DMS153 (cell line): ENCODE measurements at regions not wholly inside any gene's neighbourhood (a gene's known extent, or its start where the extent isn't known, plus 50 kb on each side); places are given as distances from the start of the nearest gene placed in this dataset.
A peak's percentile ranks its signal among the peaks of the same experiment; 100 is the strongest.

Experiments used
- DNase-seq: peaks from one replicate; lab custom pipeline; 2025; lab: John Stamatoyannopoulos, UW

DNA sequence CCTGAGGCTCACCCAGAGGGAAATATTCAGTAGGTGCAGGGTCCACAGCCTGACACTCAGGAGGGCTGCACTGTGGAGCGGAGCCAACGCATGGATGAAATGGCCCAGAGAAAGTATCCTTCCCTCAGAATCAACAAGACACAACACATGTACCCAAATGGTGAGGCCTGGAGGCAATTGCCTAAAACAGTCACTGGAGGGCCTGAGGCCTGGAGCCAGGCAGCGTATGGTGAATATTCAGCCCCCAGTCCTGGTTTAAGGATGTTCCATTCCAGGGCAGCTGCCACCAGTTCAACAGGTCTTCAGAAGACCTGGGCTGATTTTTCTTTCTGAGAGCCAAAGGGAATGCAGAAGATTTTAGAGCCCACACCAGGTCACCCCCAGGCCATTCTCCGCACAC lies 264.8 kb downstream of the INSC start:
- no peak for DNase-seq

- DNase-seq: no peak
Observed at GRCh38 chr11:15390857-15391256, 276.1 kb downstream of the INSC start.

DNA sequence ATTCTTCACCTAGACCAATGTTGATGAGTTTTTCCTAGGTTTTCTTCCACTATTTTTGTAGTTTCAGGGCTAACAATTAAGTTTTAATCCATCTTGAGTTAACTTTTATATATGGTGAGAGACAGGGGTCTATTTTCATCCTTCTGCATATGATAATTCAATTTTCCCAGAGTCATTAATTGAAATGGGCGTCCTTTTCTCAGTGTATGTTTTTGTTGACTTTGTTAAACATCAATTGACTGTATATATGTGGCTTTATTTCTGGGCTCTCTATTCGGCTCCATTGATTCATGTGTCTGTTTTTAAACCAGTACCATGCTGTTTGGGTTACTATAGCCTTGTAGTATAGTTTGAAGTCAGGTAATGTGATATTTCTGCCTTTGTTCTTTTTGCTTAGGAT lies 282.1 kb downstream of the INSC start:
- no peak for DNase-seq

GRCh38 chr11:15406851-15407351 lies 292.2 kb downstream of the INSC start:
- DNase-seq: no peak

DNA sequence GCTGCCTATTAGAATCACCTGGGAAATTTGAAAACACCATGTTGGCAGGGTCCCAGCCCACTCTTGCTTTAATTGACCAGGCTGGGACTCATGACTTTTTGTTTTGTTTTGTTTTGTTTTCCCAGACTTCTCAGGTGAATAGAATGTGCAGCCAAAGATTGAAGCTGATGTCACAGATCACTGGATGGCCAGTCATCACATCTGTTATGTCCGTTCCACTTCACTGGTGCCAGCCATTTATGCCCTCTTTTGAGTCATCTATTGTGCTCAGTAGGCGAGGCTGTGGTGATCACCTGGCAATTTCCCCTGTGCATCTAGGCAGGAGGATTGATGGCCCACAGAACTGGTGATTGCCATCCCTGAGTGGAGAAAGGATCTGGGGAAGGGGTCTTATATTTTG lies 297.3 kb downstream of the INSC start:
- peak; percentile 92 for DNase-seq

- no peak for DNase-seq
Observed at GRCh38 chr11:15418921-15419320, 304.2 kb downstream of the INSC start.

DNA sequence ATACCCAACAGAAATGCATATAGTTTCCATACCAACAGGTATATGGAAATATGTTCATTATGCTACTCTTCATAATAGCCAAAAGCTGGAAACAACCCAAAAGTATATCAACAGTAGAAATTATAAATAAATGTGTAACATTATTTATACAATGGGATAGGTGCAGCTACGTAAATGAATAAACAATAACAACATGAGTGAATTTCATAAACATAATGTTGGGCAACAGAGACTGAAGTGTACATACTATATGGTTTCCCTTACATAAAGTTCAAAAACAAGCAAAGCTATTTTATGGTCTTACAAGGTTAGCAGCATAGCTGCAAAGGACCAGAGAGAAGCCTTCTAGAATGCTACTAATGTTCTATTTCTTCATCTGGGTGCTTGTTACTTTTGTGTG lies 305.0 kb downstream of the INSC start:
- DNase-seq: no peak

DNA sequence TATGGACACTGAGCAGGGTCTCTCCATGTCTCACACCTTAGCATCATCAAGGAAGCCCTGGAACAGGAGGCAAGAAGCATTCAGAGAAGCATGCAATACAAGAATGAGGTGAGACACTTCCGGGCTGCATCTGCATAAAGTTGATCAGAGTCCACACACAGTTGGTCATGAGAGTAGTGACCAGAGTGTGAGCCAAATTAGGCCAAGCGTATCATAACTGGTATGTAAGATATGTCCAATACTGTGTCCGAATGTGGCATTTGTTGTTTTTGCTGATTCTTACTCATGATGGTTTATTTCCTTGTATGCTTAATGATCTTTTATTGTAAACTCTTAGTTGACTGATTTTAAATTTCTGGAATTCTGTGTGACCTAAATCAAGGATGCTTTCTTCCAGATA lies 315.7 kb downstream of the INSC start:
- no peak for DNase-seq

DNA sequence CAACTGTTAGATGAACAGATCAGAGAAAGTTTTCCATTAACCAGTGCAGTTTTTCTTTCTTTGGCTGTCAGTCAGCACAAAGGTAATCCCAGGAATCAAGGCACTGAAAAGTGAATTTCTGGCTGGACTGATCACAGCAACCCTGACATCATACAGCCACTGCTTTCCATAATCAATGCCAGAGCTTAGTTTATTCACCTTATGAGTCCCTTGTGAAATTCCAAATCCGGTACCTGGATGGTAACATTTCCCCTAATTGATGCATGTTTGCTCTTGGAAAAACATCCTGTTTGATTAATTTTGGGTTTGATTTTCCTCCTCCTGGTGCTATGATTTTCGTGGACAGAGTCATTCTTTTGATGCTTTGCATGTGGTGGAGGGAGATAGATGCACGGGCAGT lies 319.8 kb downstream of the INSC start:
- no peak for DNase-seq

DNA sequence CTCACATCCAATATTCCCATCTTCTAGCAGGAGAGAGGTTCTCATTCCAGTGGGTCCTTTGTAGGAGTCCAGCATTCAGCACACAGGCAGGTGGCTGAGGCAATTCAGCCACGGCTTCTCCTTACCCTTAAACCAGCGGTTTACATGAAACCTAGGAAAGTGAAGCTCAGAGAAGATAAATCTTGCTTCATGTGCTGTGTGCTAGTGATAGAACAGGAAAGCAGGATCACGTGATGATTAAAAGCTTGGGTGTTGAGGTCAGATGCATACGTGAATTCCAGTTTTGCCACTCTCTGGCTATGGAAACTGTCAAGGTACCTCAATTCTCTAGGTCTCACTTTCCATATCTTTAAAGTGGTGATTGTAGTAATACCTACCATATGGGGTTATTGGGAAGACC lies 331.6 kb downstream of the INSC start:
- DNase-seq: no peak

DNA sequence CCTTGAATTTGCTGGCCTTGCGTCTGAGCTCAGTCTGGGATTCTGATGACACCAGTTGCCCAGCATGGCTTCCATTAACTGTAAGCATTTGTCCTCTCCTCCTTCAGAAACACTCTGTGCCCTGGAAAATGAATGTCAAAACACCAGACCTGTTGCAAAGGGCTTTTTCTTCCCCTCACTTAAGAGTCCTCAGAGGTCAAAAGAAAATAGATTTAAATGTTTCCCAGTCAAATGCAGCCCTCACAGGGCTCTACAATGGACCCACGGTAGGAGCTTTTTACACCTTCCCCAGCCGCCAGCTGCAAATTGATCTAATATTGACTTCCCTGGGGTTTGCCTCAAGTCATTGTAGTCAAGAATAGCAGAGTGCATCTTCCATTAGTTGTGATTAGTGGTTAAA lies 332.2 kb downstream of the INSC start:
- no peak for DNase-seq

- no peak for DNase-seq
Observed at GRCh38 chr11:15451713-15452112, 337.0 kb downstream of the INSC start.

DNA sequence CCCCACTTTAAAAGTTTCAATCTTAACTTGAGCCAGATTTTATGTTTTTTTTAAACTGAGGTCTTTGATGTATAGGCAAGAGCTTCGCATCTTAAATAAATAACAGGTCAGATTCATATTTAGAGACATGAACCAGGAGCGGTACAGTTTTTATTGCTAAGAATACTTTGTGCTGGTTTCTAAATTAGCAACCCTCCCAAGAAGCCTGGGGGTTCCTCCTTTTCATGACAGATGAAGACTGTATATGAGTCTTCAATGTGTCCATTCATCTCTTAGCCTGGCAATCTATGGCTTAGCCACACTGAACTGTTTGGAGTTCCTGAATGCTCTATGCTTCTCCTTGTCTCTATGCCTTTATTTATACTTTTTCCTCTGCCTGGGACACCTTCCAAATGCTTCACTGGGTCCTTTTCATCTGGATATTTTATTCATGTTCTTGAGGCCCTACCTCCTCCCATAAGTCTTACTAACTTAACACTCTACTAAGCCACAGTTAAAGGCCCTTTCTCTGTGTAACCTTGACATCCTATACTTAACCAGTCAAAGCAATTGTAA lies 338.6 kb downstream of the INSC start:
- no peak for DNase-seq

DNA sequence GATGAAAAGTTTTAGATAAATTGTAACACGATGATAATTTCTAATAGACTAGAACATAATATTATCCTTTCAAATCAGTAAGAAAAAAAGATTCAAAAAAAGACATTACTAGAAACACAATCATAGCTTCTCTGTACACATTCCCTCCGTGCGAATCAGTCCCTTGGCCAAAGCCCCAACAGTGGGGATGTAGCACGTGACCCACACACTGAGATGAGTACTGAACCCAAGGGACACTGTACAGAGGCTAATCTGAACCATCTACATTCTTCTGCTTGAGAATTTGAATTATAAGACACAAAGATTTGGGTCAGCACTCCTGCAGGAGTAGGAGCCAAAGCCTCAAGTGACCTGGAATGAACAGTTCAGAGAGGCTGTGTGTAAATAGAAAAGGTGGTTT lies 353.7 kb downstream of the INSC start:
- DNase-seq: no peak

GRCh38 chr11:15471048-15471894 lies 356.5 kb downstream of the INSC start:
- DNase-seq: peak; percentile 67

DNA sequence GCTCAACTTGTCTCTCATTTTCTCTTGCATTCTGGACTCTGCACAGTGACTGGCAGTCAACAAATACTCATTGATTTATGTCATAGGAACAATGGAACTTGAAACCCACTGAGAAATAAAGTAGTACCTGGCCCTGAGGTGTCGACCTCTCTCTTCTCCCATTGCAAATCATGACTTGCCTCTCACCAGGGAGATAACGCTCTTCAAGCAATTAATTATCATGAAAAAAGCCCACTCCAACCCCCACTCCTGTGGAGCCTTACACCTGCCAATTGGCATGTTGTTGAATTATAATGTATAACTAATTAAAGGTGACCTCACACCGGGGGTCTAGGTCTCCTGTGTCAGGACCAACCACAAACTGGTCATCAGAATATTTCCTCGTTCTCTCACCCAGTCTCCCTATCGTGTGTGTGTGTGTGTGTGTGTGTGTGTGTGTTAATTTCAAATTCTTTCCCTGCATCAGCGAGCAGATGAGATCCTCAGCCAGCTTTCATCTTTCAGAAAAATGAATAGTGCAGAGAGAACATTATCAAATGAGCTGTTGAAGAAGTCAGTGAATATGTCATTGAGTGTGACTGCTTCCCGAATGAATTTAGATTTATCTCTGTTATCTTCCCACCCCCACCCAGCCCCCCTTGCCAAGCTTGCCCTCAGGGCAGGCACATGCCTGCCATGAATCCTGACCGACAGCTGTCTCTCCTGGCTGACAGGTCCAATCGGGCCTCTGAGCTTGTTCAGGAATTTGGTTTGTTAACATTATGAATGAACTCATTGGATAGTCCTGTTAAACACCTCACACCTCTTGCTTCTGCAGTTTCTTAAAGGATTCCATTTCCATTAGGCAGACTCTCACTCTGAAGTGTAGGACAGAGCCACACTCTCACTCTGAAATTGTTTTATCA lies 357.4 kb downstream of the INSC start:
- peak; percentile 68 for DNase-seq

DNA sequence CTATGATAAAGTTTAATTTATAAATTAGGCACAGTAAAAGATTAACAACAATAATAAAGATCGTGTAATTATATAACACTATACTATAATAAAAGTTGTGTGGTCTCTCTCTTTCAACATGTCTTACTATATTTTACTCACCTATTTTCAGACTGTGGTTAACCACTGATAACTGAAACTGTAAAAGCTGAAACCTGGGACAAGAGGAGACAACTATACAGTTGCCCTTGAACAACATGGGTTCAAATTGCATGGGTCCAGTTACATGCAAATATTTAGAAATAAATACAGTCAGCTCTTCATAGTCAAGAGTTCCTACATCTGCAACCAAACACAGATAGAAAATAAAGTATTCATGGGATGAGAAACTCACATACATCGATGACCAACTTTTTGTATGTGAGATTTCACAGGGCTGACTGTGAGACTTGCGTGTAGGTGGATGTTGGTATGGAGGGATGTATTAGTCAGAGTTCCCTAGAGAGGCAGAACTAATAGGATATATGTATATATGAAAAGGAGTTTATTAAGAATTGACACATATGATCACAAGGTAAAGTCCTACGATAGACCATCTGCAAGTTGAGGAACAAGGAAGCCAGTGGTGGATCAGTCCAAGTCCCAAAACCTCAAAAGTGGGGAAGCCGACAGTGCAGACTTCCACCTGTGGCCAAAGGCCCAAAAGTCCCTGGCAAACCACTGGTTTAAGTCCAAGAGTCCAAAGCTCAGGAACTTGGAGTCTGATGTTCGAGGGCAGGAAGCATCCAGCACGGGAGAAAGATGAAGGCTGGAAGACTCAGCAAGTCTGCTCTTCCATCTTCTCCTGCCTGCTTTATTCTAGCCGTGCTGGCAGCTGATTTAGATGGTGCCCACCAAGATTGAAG lies 359.5 kb downstream of the INSC start:
- no peak for DNase-seq

- no peak for DNase-seq
Observed at GRCh38 chr11:15476371-15476917, 361.7 kb downstream of the INSC start.

GRCh38 chr11:15481871-15482270 lies 367.1 kb downstream of the INSC start:
- DNase-seq: no peak

GRCh38 chr11:15483205-15483604 lies 368.5 kb downstream of the INSC start:
- no peak for DNase-seq

DNA sequence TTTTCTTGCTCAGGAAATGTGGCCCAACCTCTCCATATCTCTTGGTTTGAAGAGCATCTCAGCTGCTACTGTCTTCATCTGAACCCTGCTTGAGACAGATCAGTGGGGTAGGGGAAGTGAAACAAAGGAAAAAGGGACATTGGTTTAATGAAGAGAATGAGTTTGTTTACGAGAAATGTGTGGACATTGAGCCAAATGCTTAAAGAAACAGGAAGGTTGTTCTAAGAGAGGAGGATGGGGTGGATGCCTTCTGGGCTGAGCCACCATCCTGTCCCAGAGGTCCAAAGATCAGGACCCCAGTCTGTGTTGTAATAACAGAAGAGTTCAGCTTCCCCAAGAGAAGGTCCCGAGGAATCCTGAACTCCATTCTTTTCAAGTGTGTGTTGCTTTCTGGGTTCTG lies 369.7 kb downstream of the INSC start:
- no peak for DNase-seq
